CD4-positive, alpha-beta T cell (primary cell): ENCODE measurements at regions not wholly inside any gene's neighbourhood (a gene's known extent, or its start where the extent isn't known, plus 50 kb on each side); places are given as distances from the start of the nearest gene placed in this dataset.

ENCODE experiments used
- ATAC-seq: fragments of 200-7000 bp; cut with Tn5 transposase; one replicate; pipeline ENCODE4 v1.10.0; 2022; ENCODE audit warnings: mild to moderate bottlenecking; ENCODE audit not compliant: poor library complexity
- CTCF ChIA-PET: fragments of 350-600 bp; sonication (Branson Sonifier 250); formaldehyde crosslinking; loops from one replicate; lab custom pipeline; 2021; ENCODE audit warnings: antibody characterized with exemption, inconsistent platforms; lab: Charles Lee
- POLR2A ChIA-PET: fragments of 350-600 bp; sonication (Branson Sonifier 250); formaldehyde crosslinking; loops from one replicate; lab custom pipeline; 2021; ENCODE audit warnings: antibody characterized with exemption, inconsistent platforms; lab: Charles Lee
- DNase-seq, 14 experiments: peaks; one replicate each; pipeline ENCODE4 v3.0.0-alpha.2; 2013 to 2020; ENCODE audit warnings: mixed read lengths in 2 of 14
- H3K27ac ChIP-seq, 2 donors: one replicate each; pipeline versions ENCODE4 v1.5.1 to v1.7.0; 2013; ENCODE audit warnings: low read length in 2 of 2, low read depth in 1 of 2, mild to moderate bottlenecking in 1 of 2
- H3K27me3 ChIP-seq, 2 experiments: 1 replicate in 1 of 2; 2 replicates in 1 of 2; pipeline versions ENCODE4 v1.6.1 to v1.7.0; 2013; ENCODE audit warnings: low read length in 2 of 2, control low read depth in 1 of 2, mild to moderate bottlenecking in 1 of 2, moderate library complexity in 1 of 2; ENCODE audit not compliant: insufficient read depth in 2 of 2, control insufficient read depth in 1 of 2
- H3K36me3 ChIP-seq: one replicate; pipeline ENCODE4 v1.6.1; 2013; ENCODE audit warnings: low read length, control low read depth; ENCODE audit not compliant: insufficient read depth
- H3K4me1 ChIP-seq: one replicate; pipeline ENCODE4 v1.6.1; 2013; ENCODE audit warnings: low read length, control low read depth; ENCODE audit not compliant: insufficient read depth
- H3K4me3 ChIP-seq: one replicate; pipeline ENCODE4 v1.5.1; 2013; ENCODE audit warnings: mild to moderate bottlenecking, low read length, moderate library complexity
- H3K9me3 ChIP-seq, 2 experiments: 1 replicate in 1 of 2; 2 replicates in 1 of 2; pipeline versions ENCODE4 v1.6.1 to v1.7.0; 2013; ENCODE audit warnings: low read length in 2 of 2, mild to moderate bottlenecking in 2 of 2, control low read depth in 1 of 2, moderate library complexity in 1 of 2; ENCODE audit not compliant: control insufficient read depth in 1 of 2, insufficient read depth in 1 of 2
- H3K27ac Mint-ChIP-seq: one replicate; pipeline ENCODE4 v1.8.0; 2020; ENCODE audit warnings: mixed read lengths
- H3K27me3 Mint-ChIP-seq: one replicate; pipeline ENCODE4 v1.8.0; 2021; ENCODE audit warnings: mixed read lengths
- H3K36me3 Mint-ChIP-seq: one replicate; pipeline ENCODE4 v1.8.0; 2021; ENCODE audit warnings: low read depth, mixed read lengths
- H3K4me1 Mint-ChIP-seq: one replicate; pipeline ENCODE4 v1.8.0; 2021; ENCODE audit warnings: low read depth, mixed read lengths
- H3K4me3 Mint-ChIP-seq: one replicate; pipeline ENCODE4 v1.8.0; 2020; ENCODE audit warnings: mild to moderate bottlenecking, mixed read lengths
- H3K9me3 Mint-ChIP-seq: one replicate; pipeline ENCODE4 v1.8.0; 2020; ENCODE audit warnings: mixed read lengths
- CTCF ChIP-seq: fragments of 200-600 bp; IDR thresholded peaks from one replicate; pipeline ENCODE4 v1.8.0; 2022; ENCODE audit warnings: antibody characterized with exemption, mild to moderate bottlenecking
- intact Hi-C, 2 experiments: fragments of 100-400 bp; cut with DNase I in 1 of 2; cut with micrococcal nuclease in 1 of 2; formaldehyde crosslinking; loops; one replicate each; pipeline versions ENCODE4 v1.15.1 to v1.9.0; 2023 to 2025; cut with DNase I, micrococcal nuclease

- ATAC-seq, result no peak
- TF ChIP-seq CTCF, result no peak
- no peaks in the 10 kb centered on the region for H3K4me1 ChIP-seq
- Mint-ChIP-seq H3K36me3 (no peaks in the 10 kb centered on the region), H3K27ac (no peak overlapping the region), H3K4me1 (no peaks in the 10 kb centered on the region), H3K4me3 (no peak overlapping the region), H3K27me3 (peaks cover 13% of the 10 kb centered on the region), H3K9me3 (no peaks in the 10 kb centered on the region)
- intact Hi-C loops, result no loop called here
- no peaks in the 10 kb centered on the region for H3K9me3 ChIP-seq
- no peak for DNase-seq
- peaks cover 0 to 5% of the 10 kb centered on the region in 2 experiments for H3K27me3 ChIP-seq
- ChIA-PET CTCF (no interaction called here), POLR2A (no interaction called here)
- no peak overlapping the region for H3K27ac ChIP-seq
- H3K36me3 ChIP-seq, result no peaks in the 10 kb centered on the region
- H3K4me3 ChIP-seq, result no peak overlapping the region
Measured at GRCh38 chr6:43867996-43868395, 98.0 kb downstream of the VEGFA start.

GRCh38 chr6:43867246-43867645 lies 97.2 kb downstream of the VEGFA start:
- Mint-ChIP-seq H3K36me3 (no peaks in the 10 kb centered on the region), H3K9me3 (no peaks in the 10 kb centered on the region), H3K4me3 (no peak overlapping the region), H3K4me1 (no peaks in the 10 kb centered on the region), H3K27ac (no peak overlapping the region), H3K27me3 (peaks cover 13% of the 10 kb centered on the region)
- ATAC-seq, result no peak
- no peaks in the 10 kb centered on the region for H3K36me3 ChIP-seq
- ChIA-PET CTCF (no interaction called here), POLR2A (no interaction called here)
- intact Hi-C loops, result no loop called here
- no peaks in the 10 kb centered on the region for H3K9me3 ChIP-seq
- no peaks in the 10 kb centered on the region for H3K4me1 ChIP-seq
- H3K27me3 ChIP-seq, result peaks cover 0 to 5% of the 10 kb centered on the region in 2 experiments
- no peak for TF ChIP-seq CTCF
- H3K4me3 ChIP-seq, result no peak overlapping the region
- DNase-seq, result no peak
- H3K27ac ChIP-seq, result no peak overlapping the region

- ATAC-seq (no peak), DNase-seq (no peak)
- Mint-ChIP-seq H3K9me3 (no peaks in the 10 kb centered on the region), H3K4me3 (no peak overlapping the region), H3K27ac (no peak overlapping the region), H3K27me3 (peaks cover 13% of the 10 kb centered on the region), H3K4me1 (no peaks in the 10 kb centered on the region), H3K36me3 (no peaks in the 10 kb centered on the region)
- Histone ChIP-seq H3K4me3 (no peak overlapping the region), H3K36me3 (no peaks in the 10 kb centered on the region), H3K9me3 (no peaks in the 10 kb centered on the region), H3K27ac (no peak overlapping the region), H3K27me3 (peaks cover 0 to 5% of the 10 kb centered on the region in 2 experiments), H3K4me1 (no peaks in the 10 kb centered on the region)
- CTCF ChIA-PET, result no interaction called here
- intact Hi-C loops, result no loop called here
- POLR2A ChIA-PET, result no interaction called here
- no peak for TF ChIP-seq CTCF
Measured at GRCh38 chr6:43865932-43866645, 96.1 kb downstream of the VEGFA start.
